Right cardiac atrium (tissue), 5 donors: ENCODE measurements at regions not wholly inside any gene's neighbourhood (a gene's known extent, or its start where the extent isn't known, plus 50 kb on each side); places are given as distances from the start of the nearest gene placed in this dataset.

Source experiments
- ATAC-seq, 2 donors: fragments of 200-7000 bp; cut with Tn5 transposase; one replicate each; pipeline versions ENCODE4 v1.8.0 to v1.9.1; 2020; ENCODE audit warnings: moderate library complexity in 2 of 2, mild to moderate bottlenecking in 1 of 2
- DNase-seq, 3 donors: peaks; one replicate each; pipeline ENCODE4 v3.0.0-alpha.2; 2020
- H3K27ac ChIP-seq: one replicate; pipeline ENCODE4 v1.5.1; 2013; ENCODE audit warnings: mild to moderate bottlenecking, low read length, control low read depth, moderate library complexity
- H3K27me3 ChIP-seq: one replicate; pipeline ENCODE4 v1.6.1; 2013; ENCODE audit not compliant: control insufficient read depth, insufficient read depth
- H3K4me1 ChIP-seq: one replicate; pipeline ENCODE4 v1.6.1; 2013; ENCODE audit warnings: low read length; ENCODE audit not compliant: control insufficient read depth, insufficient read depth
- H3K4me3 ChIP-seq: one replicate; pipeline ENCODE4 v1.5.1; 2013; ENCODE audit warnings: low read length, control low read depth
- H3K9me3 ChIP-seq: one replicate; pipeline ENCODE4 v1.6.1; 2013; ENCODE audit warnings: low read length; ENCODE audit not compliant: control insufficient read depth
- WGBS: extraction: QIAGEN DNeasy Blood & Tissue Kit; methylation state at CpG from one replicate; pipeline ENCODE4 v1.1.7; 2013; 5-methylcytosine and 5-hydroxymethylcytosine counted together
- intact Hi-C, 4 donors: fragments of 100-400 bp; cut with DNase I; formaldehyde crosslinking; loops; one replicate each; pipeline versions ENCODE4 v1.11.0 to v1.14.0; 2022 to 2023
- donor health status: healthy with polysubstance abuse.
- donor health status: DM: no; HTN: yes; CAD: no.
- donor health status: DM: no; HTN: no; CAD: no.
- donor health status: DM: no; HTN: yes; CAD: no; lungs with severe emphysema.
- donor health status: DM: yes; HTN: yes; CAD: no.

DNA sequence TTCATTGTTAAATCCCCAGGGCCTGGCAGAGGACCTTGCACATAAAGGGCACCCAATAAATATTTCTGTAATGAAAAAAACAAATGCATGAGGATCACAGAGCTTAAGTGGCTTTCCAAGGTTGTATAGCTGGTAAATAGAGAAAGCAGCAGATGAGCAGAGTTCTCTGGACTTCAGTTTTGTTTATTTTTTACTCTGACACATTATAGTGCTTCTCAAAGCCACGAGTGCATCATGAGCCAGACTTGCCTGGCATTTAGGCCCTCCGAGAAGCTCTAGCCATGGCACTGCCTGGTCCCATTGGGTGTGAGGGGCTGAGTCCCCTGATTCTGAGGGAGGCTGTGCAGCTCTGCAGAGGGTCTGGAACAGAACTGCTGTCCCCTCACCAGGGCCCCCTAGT lies 87.2 kb upstream of the ZNF32 start:
- H3K4me3 ChIP-seq, result no peak overlapping the region
- H3K9me3 ChIP-seq, result peaks cover 2% of the 10 kb centered on the region
- 77% methylated on average over 2 of the region's 2 CpGs for WGBS
- ATAC-seq (no peak), DNase-seq (no peak)
- no peak overlapping the region for H3K27ac ChIP-seq
- no peaks in the 10 kb centered on the region for H3K4me1 ChIP-seq
- intact Hi-C loops, result no loop called here
- no peaks in the 10 kb centered on the region for H3K27me3 ChIP-seq

- intact Hi-C loops, result no loop called here
- DNase-seq (no peak), ATAC-seq (no peak)
- Histone ChIP-seq H3K27ac (no peak overlapping the region), H3K4me1 (no peaks in the 10 kb centered on the region), H3K4me3 (no peak overlapping the region), H3K9me3 (peaks cover 2% of the 10 kb centered on the region), H3K27me3 (no peaks in the 10 kb centered on the region)
These were observed 86.0 kb upstream of the ZNF32 start for GRCh38 chr10:43734716-43735115.

- Histone ChIP-seq H3K27ac (no peak overlapping the region), H3K4me3 (no peak overlapping the region), H3K9me3 (peaks cover 2% of the 10 kb centered on the region), H3K27me3 (no peaks in the 10 kb centered on the region), H3K4me1 (no peaks in the 10 kb centered on the region)
- DNase-seq (no peak), ATAC-seq (no peak)
- intact Hi-C loops, result no loop called here
- 83% methylated on average over 3 of the region's 3 CpGs for WGBS
These were observed 82.8 kb upstream of the ZNF32 start for GRCh38 chr10:43731486-43731885.

DNA sequence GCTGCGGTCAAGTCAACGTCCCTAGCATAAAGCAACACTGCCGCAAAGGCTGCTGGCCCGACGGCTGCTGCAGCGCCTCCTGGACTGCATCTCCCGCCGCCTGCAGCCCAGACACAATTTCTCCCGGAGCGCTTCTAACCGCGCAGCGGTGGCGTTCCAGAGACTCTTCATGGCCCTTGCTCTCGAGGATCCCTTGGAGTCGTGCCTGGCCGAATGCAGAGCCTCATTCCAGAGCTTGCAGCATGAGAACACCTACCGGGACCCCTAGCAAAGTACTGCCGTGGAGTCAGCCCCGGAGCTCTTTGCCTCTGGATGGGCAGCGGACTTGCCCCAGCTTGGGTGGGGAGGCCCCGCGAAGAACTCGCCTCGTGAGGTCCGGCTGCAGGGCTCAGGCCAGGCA lies 79.7 kb upstream of the ZNF32 start:
- intact Hi-C loops, result no loop called here
- Histone ChIP-seq H3K27me3 (no peaks in the 10 kb centered on the region), H3K4me3 (no peak overlapping the region), H3K27ac (no peak overlapping the region), H3K4me1 (no peaks in the 10 kb centered on the region), H3K9me3 (peaks cover 2% of the 10 kb centered on the region)
- no peak for ATAC-seq
- 77% methylated on average over 26 of the region's 26 CpGs for whole genome bisulfite sequencing
- no peak for DNase-seq

- DNase-seq (no peak), ATAC-seq (no peak)
- no peak overlapping the region for H3K4me3 ChIP-seq
- H3K27me3 ChIP-seq, result no peaks in the 10 kb centered on the region
- peaks cover 2% of the 10 kb centered on the region for H3K9me3 ChIP-seq
- intact Hi-C loops, result no loop called here
- no peak overlapping the region for H3K27ac ChIP-seq
- no peaks in the 10 kb centered on the region for H3K4me1 ChIP-seq
- WGBS, result 84% methylated on average over 21 of the region's 21 CpGs
These were observed 79.3 kb upstream of the ZNF32 start for GRCh38 chr10:43727935-43728334.

- intact Hi-C loops, result no loop called here
- ATAC-seq (no peak), DNase-seq (no peak)
- H3K27me3 ChIP-seq, result no peaks in the 10 kb centered on the region
- H3K4me1 ChIP-seq, result no peaks in the 10 kb centered on the region
- no peak overlapping the region for H3K4me3 ChIP-seq
- WGBS, result 96% methylated on average over 3 of the region's 3 CpGs
- no peaks in the 10 kb centered on the region for H3K9me3 ChIP-seq
- H3K27ac ChIP-seq, result no peak overlapping the region
These were observed 66.7 kb upstream of the ZNF32 start for GRCh38 chr10:43715334-43715733.

DNA sequence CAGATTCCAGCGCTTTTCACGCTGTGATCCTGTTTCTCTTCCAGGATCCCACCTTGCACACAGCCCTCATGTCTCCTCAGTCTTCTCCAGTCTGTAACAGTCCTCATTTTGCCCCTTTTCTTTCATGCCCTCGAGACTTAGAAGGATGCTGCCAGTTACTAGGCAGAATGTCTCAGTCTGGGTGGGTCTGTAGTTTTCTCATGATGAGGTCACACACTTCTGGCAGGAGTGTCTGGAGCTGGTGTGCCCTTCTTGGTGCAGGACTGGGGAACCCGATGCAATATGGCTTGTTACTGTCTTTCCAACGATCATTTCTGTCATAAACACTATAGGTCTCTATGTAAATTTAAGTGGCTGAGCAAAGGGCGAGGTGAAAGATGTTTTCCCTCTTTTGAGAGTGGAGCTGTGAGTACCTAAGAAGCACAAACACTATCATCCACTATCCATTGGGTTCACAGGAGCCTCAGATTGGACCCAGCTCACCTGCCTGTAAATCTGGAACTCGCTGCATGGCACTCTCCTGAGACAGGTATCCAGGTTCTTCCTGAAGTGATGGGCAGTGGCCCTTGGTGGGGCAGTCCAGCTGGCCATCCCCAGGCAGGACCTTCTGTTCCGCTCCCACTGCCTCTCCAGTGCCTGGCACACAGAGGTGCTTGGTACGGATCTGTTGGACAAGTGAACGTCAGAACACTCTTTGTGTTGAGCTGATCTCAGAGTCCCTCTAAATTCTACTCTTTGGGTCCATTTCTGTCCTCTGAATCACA lies 64.3 kb upstream of the ZNF32 start:
- Histone ChIP-seq H3K4me3 (no peak overlapping the region), H3K4me1 (no peaks in the 10 kb centered on the region), H3K9me3 (no peaks in the 10 kb centered on the region), H3K27ac (no peak overlapping the region), H3K27me3 (no peaks in the 10 kb centered on the region)
- ATAC-seq, result no peak
- DNase-seq, result no peak
- intact Hi-C loops, result no loop called here
- 89% methylated on average over 10 of the region's 10 CpGs for WGBS

- Histone ChIP-seq H3K9me3 (no peaks in the 10 kb centered on the region), H3K27ac (no peak overlapping the region), H3K4me3 (no peak overlapping the region), H3K27me3 (no peaks in the 10 kb centered on the region), H3K4me1 (peaks cover 4% of the 10 kb centered on the region)
- DNase-seq (no peak), ATAC-seq (no peak)
- WGBS, result 93% methylated on average over 7 of the region's 7 CpGs
- intact Hi-C loops, result no loop called here
These were observed 62.2 kb upstream of the ZNF32 start for GRCh38 chr10:43710772-43711471.

DNA sequence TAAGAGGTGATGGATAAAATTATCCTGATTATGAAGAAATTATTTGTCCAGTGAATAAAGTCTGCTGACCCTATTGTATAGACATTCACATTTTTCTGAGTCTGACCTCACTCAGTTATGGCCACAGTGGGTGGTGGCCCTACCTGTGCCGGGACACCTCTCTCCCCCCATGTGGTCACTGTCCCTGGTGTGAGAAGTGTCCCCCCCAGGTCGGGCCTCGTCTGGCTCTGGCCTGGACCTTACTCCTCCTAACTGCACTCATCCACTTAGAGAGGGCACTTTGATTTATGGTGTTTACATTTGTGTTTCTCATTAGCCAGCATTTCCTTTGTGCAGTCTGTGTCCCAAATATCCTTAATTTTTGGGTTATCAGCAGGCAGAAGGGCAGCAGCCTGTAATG lies 59.6 kb upstream of the ZNF32 start:
- peaks cover 4% of the 10 kb centered on the region for H3K4me1 ChIP-seq
- ATAC-seq, result peak in 1 of 2 donors; percentile 33
- WGBS, result 56% methylated on average over 3 of the region's 3 CpGs
- intact Hi-C loops, result no loop called here
- no peaks in the 10 kb centered on the region for H3K9me3 ChIP-seq
- H3K27me3 ChIP-seq, result no peaks in the 10 kb centered on the region
- peak overlapping the region; percentile 59 for H3K27ac ChIP-seq
- H3K4me3 ChIP-seq, result no peak overlapping the region
- no peak for DNase-seq

DNA sequence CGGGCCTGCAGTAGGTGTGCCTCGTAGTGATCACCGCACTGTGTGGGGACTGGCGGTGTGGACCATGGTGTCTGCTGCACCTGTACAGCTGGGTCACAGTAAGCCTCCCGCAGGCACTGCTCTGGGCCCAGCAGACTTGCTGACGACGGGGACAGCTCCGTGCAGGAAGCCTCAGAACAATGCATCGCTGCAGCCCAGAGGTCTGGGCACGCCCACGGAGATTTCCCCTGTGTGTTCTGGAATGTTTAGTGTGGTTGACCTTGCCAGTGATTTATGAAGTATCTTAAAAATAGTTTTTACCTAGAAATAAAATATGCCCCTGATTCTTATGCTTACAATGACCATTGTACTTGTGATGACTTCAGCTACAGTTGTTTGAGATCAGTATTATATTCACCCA lies 59.1 kb upstream of the ZNF32 start:
- H3K27ac ChIP-seq, result peak overlapping the region; percentile 80

GRCh38 chr10:43706166-43706565 lies 57.5 kb upstream of the ZNF32 start:
- Histone ChIP-seq H3K27me3 (no peaks in the 10 kb centered on the region), H3K9me3 (no peaks in the 10 kb centered on the region), H3K27ac (no peak overlapping the region), H3K4me1 (peaks cover 4% of the 10 kb centered on the region), H3K4me3 (no peak overlapping the region)
- no peak for DNase-seq
- intact Hi-C loops, result no loop called here
- ATAC-seq, result peak in 1 of 2 donors; percentile 7
- WGBS, result 81% methylated on average over 6 of the region's 6 CpGs

More for the DNA sequence above, 59.1 kb upstream of the ZNF32 start:
- no peak overlapping the region for H3K4me3 ChIP-seq
- intact Hi-C loops, result no loop called here
- peak; percentile 79 to 93 for ATAC-seq
- H3K9me3 ChIP-seq, result no peaks in the 10 kb centered on the region
- H3K27me3 ChIP-seq, result no peaks in the 10 kb centered on the region
- DNase-seq, result peak; percentile 53 to 73 (median 71)
- 46% methylated on average over 11 of the region's 11 CpGs for WGBS
- H3K4me1 ChIP-seq, result peaks cover 4% of the 10 kb centered on the region
